DOHH2 (cell line): ENCODE measurements at regions not wholly inside any gene's neighbourhood (a gene's known extent, or its start where the extent isn't known, plus 50 kb on each side); places are given as distances from the start of the nearest gene placed in this dataset.

Experiments used
- H3F3A ChIP-seq: fragments of 200-600 bp; sonication (generic), shearing (Covaris generic); 2 replicates; pipeline ENCODE4 v1.6.0; 2016; ENCODE audit warnings: antibody characterized with exemption, mild to moderate bottlenecking; ENCODE audit not compliant: control insufficient read depth, insufficient read depth
- H3K27ac ChIP-seq: fragments of 200-600 bp; sonication (generic); 2 replicates; pipeline ENCODE4 v1.5.1; 2014; ENCODE audit warnings: low read depth, mild to moderate bottlenecking, low read length, moderate library complexity
- H3K27me3 ChIP-seq: fragments of 200-600 bp; sonication (generic); 2 replicates; pipeline ENCODE4 v1.6.1; 2014; ENCODE audit warnings: mild to moderate bottlenecking, low read length, mixed read lengths; ENCODE audit not compliant: control insufficient read depth
- H3K36me3 ChIP-seq: fragments of 200-600 bp; sonication (generic); 2 replicates; pipeline ENCODE4 v1.6.1; 2014; ENCODE audit warnings: mild to moderate bottlenecking, low read length, moderate library complexity, mixed read lengths; ENCODE audit not compliant: control insufficient read depth
- H3K4me1 ChIP-seq: fragments of 200-600 bp; sonication (generic); 2 replicates; pipeline ENCODE4 v1.6.1; 2014; ENCODE audit warnings: mild to moderate bottlenecking, low read length, mixed read lengths; ENCODE audit not compliant: control insufficient read depth
- H3K4me2 ChIP-seq: fragments of 200-600 bp; sonication (generic); 2 replicates; pipeline ENCODE4 v1.6.0; 2014; ENCODE audit warnings: mild to moderate bottlenecking, low read length, moderate library complexity
- H3K4me3 ChIP-seq: fragments of 200-600 bp; sonication (generic); 2 replicates; pipeline ENCODE4 v1.5.1; 2014; ENCODE audit warnings: mild to moderate bottlenecking, low read length, mixed read lengths
- H3K79me2 ChIP-seq: fragments of 200-600 bp; sonication (generic); 2 replicates; pipeline ENCODE4 v1.6.1; 2014; ENCODE audit warnings: mild to moderate bottlenecking, low read length, mixed read lengths; ENCODE audit not compliant: control insufficient read depth
- H3K9me2 ChIP-seq: fragments of 200-600 bp; sonication (generic); replicated peaks from 2 replicates; pipeline ENCODE4 v1.6.1; 2014; ENCODE audit warnings: mild to moderate bottlenecking, low read length, mixed read lengths; ENCODE audit not compliant: control insufficient read depth
- H3K9me3 ChIP-seq: fragments of 200-600 bp; sonication (generic); 2 replicates; pipeline ENCODE4 v1.6.1; 2014; ENCODE audit warnings: antibody characterized with exemption, low read length, mixed read lengths; ENCODE audit not compliant: control insufficient read depth, insufficient read depth
- H4K20me1 ChIP-seq: fragments of 200-600 bp; sonication (generic); 2 replicates; pipeline ENCODE4 v1.6.0; 2014; ENCODE audit warnings: low read depth, mild to moderate bottlenecking, antibody characterized with exemption, low read length, moderate library complexity; ENCODE audit not compliant: control insufficient read depth, insufficient read depth
- CTCF ChIP-seq: fragments of 200-600 bp; sonication (generic); IDR thresholded peaks from one replicate; pipeline ENCODE4 v1.5.1; 2014; ENCODE audit warnings: antibody characterized with exemption, mild to moderate bottlenecking, low read depth, low read length; ENCODE audit not compliant: poor library complexity, severe bottlenecking
- EZH2phosphoT487 ChIP-seq: fragments of 200-600 bp; sonication (generic); IDR thresholded peaks from 2 replicates; pipeline ENCODE4 v1.6.1; 2017; ENCODE audit warnings: borderline replicate concordance, mild to moderate bottlenecking, antibody characterized with exemption, low read length, moderate library complexity, mixed read lengths

- Histone ChIP-seq H3K4me1 (no peaks in the 10 kb centered on the region), H3K4me2 (no peak overlapping the region), H3K27me3 (0 out of 2 replicates have a peak, but pooled peaks cover 3% of the 10 kb centered on the region), H3K9me3 (no peaks in the 10 kb centered on the region), H3F3A (no peaks in the 10 kb centered on the region), H3K9me2 (no peaks in the 10 kb centered on the region), H3K79me2 (no peaks in the 10 kb centered on the region), H3K36me3 (no peaks in the 10 kb centered on the region), H3K4me3 (no peak overlapping the region), H3K27ac (no peak overlapping the region), H4K20me1 (no peaks in the 10 kb centered on the region)
- TF ChIP-seq CTCF (no peak), EZH2phosphoT487 (no peak)
These were observed 137.6 kb downstream of the RAMP3 start for GRCh38 chr7:45295222-45295621.

DNA sequence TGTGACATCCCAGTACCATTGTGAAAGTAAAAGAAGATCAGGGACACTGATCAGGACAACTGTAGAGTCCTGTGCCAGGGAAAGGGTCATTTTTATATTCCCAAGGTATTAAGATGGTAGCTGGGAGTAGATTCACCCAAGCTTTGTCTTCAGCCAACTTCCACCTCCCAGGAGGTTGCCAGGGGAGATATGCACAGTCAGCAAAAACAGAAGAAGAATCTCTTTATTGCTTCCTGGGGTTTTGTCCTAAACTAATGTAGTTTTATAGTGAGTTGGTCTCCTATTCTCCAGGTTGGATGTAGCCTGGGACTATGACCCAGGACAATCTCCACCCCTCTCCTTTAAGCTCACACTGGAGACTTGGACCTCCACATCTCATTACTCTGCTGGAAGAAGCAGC lies 139.2 kb downstream of the RAMP3 start:
- Histone ChIP-seq H3K9me3 (no peaks in the 10 kb centered on the region), H3K4me1 (no peaks in the 10 kb centered on the region), H3K36me3 (no peaks in the 10 kb centered on the region), H3K79me2 (no peaks in the 10 kb centered on the region), H3K27ac (no peak overlapping the region), H3K27me3 (0 out of 2 replicates have a peak, but pooled peaks cover 3% of the 10 kb centered on the region), H3K4me2 (no peak overlapping the region), H4K20me1 (no peaks in the 10 kb centered on the region), H3K9me2 (no peaks in the 10 kb centered on the region), H3F3A (no peaks in the 10 kb centered on the region), H3K4me3 (no peak overlapping the region)
- TF ChIP-seq CTCF (no peak), EZH2phosphoT487 (no peak)

DNA sequence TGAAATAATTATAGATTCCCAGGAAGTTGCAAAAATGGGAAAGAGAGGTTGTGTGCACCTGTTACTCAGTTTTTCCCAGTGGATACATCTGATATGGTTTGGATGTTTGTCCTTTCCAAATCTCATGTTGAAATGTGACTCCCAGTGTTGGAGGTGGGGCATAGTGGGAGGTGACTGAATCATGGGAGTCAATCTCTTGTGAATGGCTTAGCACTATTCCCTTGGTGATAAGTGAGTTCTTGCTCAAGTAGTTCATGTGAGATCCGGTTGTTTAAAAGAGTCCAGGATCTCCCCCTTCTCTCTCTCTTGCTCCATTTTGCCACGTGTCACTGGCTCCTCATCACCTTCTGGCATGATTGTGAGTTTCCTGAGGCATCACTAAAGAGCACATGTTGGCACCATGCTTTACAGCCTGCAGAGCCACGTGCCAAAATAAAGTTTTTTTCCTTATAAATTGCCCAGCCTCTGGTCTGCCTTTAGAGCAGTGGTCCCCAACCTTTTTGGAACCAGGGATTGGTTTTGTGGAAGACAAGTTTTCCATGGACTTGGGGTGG lies 149.2 kb downstream of the RAMP3 start:
- Histone ChIP-seq H3K4me3 (no peak overlapping the region), H3F3A (no peaks in the 10 kb centered on the region), H3K79me2 (no peaks in the 10 kb centered on the region), H4K20me1 (no peaks in the 10 kb centered on the region), H3K36me3 (no peaks in the 10 kb centered on the region), H3K27ac (no peak overlapping the region), H3K4me1 (no peaks in the 10 kb centered on the region), H3K9me2 (no peaks in the 10 kb centered on the region), H3K27me3 (0 out of 2 replicates have a peak, but pooled peaks cover 4% of the 10 kb centered on the region), H3K4me2 (no peak overlapping the region), H3K9me3 (no peaks in the 10 kb centered on the region)
- TF ChIP-seq EZH2phosphoT487 (no peak), CTCF (no peak)
